ENCODE measurements at regions not wholly inside any gene's neighbourhood (a gene's known extent, or its start where the extent isn't known, plus 50 kb on each side); places are given as distances from the start of the nearest gene placed in this dataset.

DNA sequence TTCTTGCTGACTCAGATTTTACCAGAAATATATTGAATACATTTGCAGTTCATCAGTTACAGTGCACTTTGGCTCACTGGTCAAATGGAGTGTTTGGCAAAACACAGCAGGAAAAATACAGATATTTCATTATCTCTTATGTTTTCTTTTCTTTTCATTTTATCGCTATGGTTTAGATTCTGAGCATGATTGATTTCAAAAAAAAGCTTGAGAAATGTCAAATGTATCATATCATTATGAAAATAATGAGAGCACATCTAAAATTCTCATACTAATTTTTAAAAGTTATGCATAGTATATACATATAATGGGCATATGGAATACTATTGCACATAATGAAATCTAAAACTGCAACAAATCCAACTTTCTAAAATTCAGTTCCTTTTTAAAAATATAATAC lies 593.8 kb upstream of the PCDH7 start:
- TF ChIP-seq EZH2 (IDR thresholded peaks at IDR 0.05; ENCODE audit: low read depth, unreplicated experiment) (no peak), POLR2AphosphoS5 (IDR thresholded peaks at IDR 0.05; ENCODE audit: low read depth) (no peak), EZH2phosphoT487 (IDR thresholded peaks at IDR 0.05; ENCODE audit: unreplicated experiment) (no peak), CREB1 (CRISPR knock-in tag; IDR thresholded peaks at IDR 0.05; ENCODE audit: low read depth) (no peak)
- TF ChIP-seq, protein P1, sequence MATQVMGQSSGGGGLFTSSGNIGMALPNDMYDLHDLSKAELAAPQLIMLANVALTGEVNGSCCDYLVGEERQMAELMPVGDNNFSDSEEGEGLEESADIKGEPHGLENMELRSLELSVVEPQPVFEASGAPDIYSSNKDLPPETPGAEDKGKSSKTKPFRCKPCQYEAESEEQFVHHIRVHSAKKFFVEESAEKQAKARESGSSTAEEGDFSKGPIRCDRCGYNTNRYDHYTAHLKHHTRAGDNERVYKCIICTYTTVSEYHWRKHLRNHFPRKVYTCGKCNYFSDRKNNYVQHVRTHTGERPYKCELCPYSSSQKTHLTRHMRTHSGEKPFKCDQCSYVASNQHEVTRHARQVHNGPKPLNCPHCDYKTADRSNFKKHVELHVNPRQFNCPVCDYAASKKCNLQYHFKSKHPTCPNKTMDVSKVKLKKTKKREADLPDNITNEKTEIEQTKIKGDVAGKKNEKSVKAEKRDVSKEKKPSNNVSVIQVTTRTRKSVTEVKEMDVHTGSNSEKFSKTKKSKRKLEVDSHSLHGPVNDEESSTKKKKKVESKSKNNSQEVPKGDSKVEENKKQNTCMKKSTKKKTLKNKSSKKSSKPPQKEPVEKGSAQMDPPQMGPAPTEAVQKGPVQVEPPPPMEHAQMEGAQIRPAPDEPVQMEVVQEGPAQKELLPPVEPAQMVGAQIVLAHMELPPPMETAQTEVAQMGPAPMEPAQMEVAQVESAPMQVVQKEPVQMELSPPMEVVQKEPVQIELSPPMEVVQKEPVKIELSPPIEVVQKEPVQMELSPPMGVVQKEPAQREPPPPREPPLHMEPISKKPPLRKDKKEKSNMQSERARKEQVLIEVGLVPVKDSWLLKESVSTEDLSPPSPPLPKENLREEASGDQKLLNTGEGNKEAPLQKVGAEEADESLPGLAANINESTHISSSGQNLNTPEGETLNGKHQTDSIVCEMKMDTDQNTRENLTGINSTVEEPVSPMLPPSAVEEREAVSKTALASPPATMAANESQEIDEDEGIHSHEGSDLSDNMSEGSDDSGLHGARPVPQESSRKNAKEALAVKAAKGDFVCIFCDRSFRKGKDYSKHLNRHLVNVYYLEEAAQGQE (IDR thresholded peaks at IDR 0.05; ENCODE audit: unreplicated experiment) = no peak
- TF ChIP-seq, protein P2, sequence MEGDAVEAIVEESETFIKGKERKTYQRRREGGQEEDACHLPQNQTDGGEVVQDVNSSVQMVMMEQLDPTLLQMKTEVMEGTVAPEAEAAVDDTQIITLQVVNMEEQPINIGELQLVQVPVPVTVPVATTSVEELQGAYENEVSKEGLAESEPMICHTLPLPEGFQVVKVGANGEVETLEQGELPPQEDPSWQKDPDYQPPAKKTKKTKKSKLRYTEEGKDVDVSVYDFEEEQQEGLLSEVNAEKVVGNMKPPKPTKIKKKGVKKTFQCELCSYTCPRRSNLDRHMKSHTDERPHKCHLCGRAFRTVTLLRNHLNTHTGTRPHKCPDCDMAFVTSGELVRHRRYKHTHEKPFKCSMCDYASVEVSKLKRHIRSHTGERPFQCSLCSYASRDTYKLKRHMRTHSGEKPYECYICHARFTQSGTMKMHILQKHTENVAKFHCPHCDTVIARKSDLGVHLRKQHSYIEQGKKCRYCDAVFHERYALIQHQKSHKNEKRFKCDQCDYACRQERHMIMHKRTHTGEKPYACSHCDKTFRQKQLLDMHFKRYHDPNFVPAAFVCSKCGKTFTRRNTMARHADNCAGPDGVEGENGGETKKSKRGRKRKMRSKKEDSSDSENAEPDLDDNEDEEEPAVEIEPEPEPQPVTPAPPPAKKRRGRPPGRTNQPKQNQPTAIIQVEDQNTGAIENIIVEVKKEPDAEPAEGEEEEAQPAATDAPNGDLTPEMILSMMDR (conservative IDR thresholded peaks at IDR 0.05; ENCODE audit: low read depth in 2 of 2) = no peak
